GM04504 (cell line): ENCODE measurements at regions not wholly inside any gene's neighbourhood (a gene's known extent, or its start where the extent isn't known, plus 50 kb on each side); places are given as distances from the start of the nearest gene placed in this dataset.
"Not testable (repeated sequence)": the region's sequence is repeated elsewhere in the genome, so short reads cannot be mapped to it uniquely, and the experiment has no call there.

Source experiments
- DNase-seq: peaks from one replicate; pipeline ENCODE4 v3.0.0-alpha.2; 2012; ENCODE audit warnings: low read depth

- no peak for DNase-seq
Measured at GRCh38 chr6:115221198-115221597, 839.5 kb downstream of the FRK start.

DNA sequence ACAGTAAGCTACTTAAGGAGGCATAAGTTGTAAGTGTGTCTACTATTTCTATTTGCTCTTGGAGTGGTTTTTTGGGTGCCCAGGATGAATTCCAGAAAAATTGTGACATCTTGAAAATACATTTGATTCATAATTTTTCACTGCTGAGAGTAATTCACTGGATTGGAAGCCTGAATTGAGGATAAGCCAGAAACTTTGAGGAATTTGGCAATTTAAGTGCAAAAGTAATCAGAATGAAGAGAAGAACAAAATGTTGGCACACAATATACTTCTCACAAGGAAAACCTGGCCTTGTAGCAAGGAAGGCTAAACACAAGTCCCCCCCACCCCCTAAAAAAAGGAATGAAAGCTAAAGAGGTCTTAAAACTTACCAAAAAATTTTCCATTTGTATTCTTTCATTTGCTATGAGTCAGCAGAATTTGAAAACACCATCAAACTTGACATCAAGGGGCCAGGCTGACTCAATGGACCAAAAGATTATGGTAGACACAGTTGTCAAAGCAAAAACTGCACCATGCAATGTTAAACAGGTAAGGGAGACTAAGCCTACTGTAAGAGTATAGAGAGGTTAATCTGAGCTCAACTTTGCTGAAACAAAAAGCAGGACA, 840.0 kb downstream of the FRK start:
- no peak for DNase-seq

- DNase-seq: no peak
Measured at GRCh38 chr6:115219645-115220044, 841.0 kb downstream of the FRK start.

- DNase-seq: no peak
Measured at GRCh38 chr6:115216835-115217234, 843.9 kb downstream of the FRK start.

DNA sequence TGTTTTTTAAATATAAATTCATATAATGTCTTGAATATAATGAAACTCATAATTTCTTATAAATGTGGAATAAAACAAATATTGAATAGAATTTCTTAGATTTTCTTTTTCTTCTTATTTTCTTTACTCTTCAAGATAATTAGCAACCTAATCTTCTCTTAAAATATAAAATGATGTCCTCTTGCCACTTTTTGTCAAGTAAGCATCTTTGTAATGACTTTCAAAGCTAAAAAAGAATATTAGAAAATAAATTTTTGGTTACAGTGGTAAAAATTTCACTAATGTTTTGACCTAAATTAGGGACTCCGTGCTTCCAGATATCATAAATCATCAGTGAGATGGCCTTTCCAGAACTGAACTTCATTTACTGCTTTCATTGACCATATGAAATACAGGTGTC, 846.4 kb downstream of the FRK start:
- DNase-seq: no peak

DNA sequence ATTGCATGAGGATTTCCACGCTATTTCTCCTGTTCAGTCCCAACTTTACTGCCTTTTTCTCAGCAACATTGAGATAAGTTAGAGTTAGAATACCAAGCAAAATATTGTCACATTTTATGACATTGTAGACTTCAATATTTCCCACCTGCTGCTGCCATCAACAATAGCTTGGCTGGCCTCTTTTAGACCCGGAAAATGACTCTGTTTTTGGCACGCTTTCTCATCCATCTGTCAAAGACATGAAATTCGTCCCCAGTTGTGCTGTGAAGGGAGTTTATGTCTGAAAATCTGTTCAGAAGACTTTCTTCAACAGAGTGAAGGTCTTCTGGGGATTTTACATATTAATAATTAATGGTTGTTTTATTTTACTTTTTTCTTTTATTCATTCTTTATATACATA, 857.3 kb downstream of the FRK start:
- DNase-seq: no peak

GRCh38 chr6:115194981-115195638, 852.3 kb upstream of the HS3ST5 start:
- no peak for DNase-seq

- DNase-seq: no peak
Measured at GRCh38 chr6:115191989-115192388, 849.2 kb upstream of the HS3ST5 start.

DNA sequence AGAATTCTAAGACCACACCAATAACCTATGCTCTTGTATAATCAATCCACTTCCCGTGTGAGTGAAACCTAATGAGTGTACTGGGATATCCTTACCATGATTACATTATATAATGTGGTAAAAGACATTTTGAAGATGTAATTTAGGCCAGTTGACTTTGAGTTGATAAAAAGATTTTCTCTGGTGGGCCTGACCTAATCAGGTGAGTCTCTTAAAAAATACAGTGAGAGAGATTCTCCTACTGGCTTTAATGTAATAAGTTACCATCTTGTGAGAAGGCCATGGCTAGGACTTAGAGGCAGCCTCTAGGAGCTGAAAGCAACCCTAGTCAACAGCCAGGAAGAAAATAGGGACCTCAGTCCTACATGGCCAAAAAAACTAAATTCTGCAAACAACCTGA, 847.7 kb upstream of the HS3ST5 start:
- DNase-seq: no peak

DNA sequence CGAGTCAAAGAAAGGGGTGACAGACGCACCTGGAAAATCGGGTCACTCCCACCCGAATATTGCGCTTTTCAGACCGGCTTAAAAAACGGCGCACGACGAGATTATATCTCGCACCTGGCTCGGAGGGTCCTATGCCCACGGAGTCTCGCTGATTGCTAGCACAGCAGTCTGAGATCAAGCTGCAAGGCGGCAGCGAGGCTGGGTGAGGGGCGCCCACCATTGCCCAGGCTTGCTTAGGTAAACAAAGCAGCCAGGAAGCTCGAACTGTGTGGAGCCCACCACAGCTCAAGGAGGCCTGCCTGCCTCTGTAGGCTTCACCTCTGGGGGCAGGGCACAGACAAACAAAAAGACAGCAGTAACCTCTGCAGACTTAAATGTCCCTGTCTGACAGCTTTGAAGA, 832.6 kb upstream of the HS3ST5 start:
- DNase-seq: not testable (repeated sequence)

- DNase-seq: not testable (repeated sequence)
Measured at GRCh38 chr6:115165912-115166311, 823.1 kb upstream of the HS3ST5 start.

DNA sequence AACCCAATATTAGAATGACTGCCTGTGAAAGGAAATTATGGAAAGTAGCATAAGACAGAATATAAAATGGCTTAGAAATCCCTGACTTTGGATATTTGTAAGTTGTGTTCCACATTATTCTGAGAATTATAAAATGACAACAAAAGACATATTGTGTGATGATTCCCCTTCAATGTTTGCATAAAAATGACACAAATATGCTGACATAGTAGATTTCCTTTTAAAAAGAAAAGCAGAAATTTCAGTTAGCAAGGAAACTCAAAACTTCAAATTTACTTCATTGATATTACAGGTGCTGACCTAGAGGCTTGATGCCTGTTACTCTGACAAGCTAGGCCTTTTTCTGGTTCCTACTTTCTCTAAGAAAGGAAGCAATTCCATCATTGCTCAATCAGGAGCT, 816.9 kb upstream of the HS3ST5 start:
- no peak for DNase-seq

DNA sequence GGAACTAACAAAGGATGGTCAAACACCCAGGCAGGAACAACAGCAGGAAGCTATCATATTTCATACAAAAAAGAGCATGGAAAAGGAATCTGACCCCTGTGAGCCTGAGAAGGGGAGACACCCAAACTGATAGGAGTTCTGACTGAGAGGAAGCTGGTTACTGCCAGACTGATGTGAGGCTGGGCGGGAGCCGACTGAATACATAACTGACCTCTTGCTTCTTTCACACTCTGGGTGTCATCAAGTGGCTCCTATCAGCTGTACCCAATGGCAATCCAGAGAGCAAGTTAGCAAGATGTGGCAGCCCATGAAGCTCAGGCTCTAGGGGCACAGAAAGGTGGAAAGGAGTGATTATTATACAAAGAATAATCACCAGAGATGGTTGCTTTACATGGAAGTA, 795.1 kb upstream of the HS3ST5 start:
- no peak for DNase-seq

GRCh38 chr6:115133790-115134189, 791.0 kb upstream of the HS3ST5 start:
- no peak for DNase-seq

- DNase-seq: no peak
Measured at GRCh38 chr6:115131709-115132490, 789.1 kb upstream of the HS3ST5 start.

GRCh38 chr6:115121513-115121912, 778.7 kb upstream of the HS3ST5 start:
- DNase-seq: not testable (repeated sequence)

DNA sequence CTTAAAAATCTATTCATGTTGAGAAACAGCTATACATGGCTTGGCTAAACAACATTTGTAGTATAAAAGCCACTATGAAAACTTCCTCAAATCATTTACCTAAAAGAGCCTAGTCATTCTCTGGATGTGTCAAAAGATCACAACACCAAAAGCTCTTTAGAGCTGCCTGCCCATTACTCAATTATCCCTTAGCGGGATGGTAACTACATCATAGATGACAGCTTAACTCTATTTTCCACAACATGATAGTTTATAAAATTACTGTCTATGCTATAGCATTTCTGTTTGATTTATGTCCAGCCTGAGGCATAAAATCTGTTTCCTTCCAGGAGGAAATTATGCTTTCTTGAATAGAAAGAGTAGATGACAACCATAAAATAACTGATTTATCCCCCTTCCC, 777.6 kb upstream of the HS3ST5 start:
- no peak for DNase-seq

DNA sequence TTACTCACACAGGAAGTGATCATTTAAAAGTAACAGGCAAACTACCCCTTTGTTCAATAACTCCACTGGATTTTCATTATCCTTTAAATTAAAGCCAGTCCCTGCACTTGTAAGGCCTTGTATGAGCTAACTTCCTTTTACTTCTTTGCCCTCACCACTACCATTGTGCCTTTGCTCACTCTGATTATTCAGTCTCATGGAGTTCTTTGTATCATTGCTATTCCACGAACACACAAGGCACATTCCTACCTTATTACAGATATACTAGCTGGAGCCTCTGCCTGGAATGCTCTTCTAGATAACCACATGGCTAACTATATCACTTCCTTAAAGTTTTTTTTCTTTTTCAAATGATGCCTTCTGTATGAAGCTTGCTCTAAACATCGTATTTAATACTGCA, 748.6 kb upstream of the HS3ST5 start:
- no peak for DNase-seq

DNA sequence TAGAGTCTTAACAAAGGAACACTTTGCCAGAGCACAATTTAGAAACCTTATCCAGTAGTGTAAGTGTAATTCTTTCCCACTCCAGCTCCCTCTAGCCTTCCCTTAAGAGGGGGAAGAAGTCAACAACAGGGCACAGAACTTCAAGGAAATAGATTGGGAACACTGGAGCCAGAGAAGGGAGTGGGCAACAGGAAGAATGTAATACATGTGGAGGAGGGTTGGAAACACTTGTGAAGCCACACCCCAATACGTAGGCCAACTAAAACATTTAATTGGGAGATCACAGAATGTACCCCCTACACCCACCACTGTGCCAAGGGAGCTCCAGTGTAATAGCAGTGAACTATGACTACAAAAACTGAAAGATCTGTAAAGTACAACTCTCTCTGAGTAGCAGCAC, 735.7 kb upstream of the HS3ST5 start:
- no peak for DNase-seq

- no peak for DNase-seq
Measured at GRCh38 chr6:115071962-115072361, 729.1 kb upstream of the HS3ST5 start.

GRCh38 chr6:115067690-115068447, 725.0 kb upstream of the HS3ST5 start:
- no peak for DNase-seq

- DNase-seq: no peak
Measured at GRCh38 chr6:115064680-115065079, 721.9 kb upstream of the HS3ST5 start.

DNA sequence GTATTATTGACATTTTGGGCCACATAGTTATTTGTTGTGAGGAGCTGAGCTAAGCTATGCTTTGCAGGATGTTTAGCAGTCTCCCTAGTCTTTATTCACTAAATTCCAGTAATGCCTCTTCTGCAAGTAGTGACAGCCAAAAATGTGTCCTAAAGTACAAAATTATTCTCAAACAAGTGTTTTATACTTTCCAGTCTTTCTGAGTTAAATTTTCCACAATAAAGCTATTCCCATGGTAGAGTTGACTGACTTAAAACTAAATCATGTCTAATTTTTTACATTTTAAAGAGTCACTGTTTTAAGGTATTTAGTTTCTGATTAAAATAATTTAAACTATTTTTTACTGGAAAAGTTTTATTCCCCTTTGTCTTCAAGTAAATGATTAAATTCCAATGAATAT, 717.8 kb upstream of the HS3ST5 start:
- no peak for DNase-seq
